ENCODE measurements at regions not wholly inside any gene's neighbourhood (a gene's known extent, or its start where the extent isn't known, plus 50 kb on each side); places are given as distances from the start of the nearest gene placed in this dataset.
"Not testable (repeated sequence)": the region's sequence is repeated elsewhere in the genome, so short reads cannot be mapped to it uniquely, and the experiment has no call there.

GRCh38 chr14:82796086-82796485, 1262.4 kb upstream of the SEL1L start:
- DNase-seq: no peak
- H3K4me3 ChIP-seq: no peak overlapping the region
- no peak overlapping the region for H3K9ac ChIP-seq (ENCODE audit: low read depth in 2 of 2, low read length in 2 of 2)
- H3K4me1 ChIP-seq: no peaks in the 10 kb centered on the region
- H3K36me3 ChIP-seq: no peaks in the 10 kb centered on the region
- H3K27ac ChIP-seq: no peak overlapping the region
- no peaks in the 10 kb centered on the region for H3K27me3 ChIP-seq
- no peak for TF ChIP-seq CTCF (IDR thresholded peaks at IDR 0.05)
- no peaks in the 10 kb centered on the region for H3K9me3 ChIP-seq
- intact Hi-C loops (cut with DNase I): no loop called here

- intact Hi-C loops (cut with DNase I): no loop called here
- no peaks in the 10 kb centered on the region for H3K36me3 ChIP-seq
Measured at GRCh38 chr14:82798276-82798675, 1264.6 kb upstream of the SEL1L start.

GRCh38 chr14:82805892-82806825, 1272.5 kb upstream of the SEL1L start:
- Histone ChIP-seq H3K4me3 (no peak overlapping the region), H3K36me3 (no peaks in the 10 kb centered on the region), H3K9ac (ENCODE audit: low read depth in 2 of 2, low read length in 2 of 2) (no peak overlapping the region), H3K4me1 (no peaks in the 10 kb centered on the region), H3K27ac (no peak overlapping the region), H3K27me3 (no peaks in the 10 kb centered on the region), H3K9me3 (no peaks in the 10 kb centered on the region)
- TF ChIP-seq CTCF (IDR thresholded peaks at IDR 0.05): no peak
- intact Hi-C loops (cut with DNase I): no loop called here
- no peak for DNase-seq

More at GRCh38 chr14:82798276-82798675, 1264.6 kb upstream of the SEL1L start:
- DNase-seq: no peak
- Histone ChIP-seq H3K27ac (no peak overlapping the region), H3K9ac (ENCODE audit: low read depth in 2 of 2, low read length in 2 of 2) (no peak overlapping the region), H3K4me1 (no peaks in the 10 kb centered on the region), H3K4me3 (no peak overlapping the region), H3K9me3 (no peaks in the 10 kb centered on the region), H3K27me3 (no peaks in the 10 kb centered on the region)
- TF ChIP-seq CTCF (IDR thresholded peaks at IDR 0.05): no peak

- no peak overlapping the region for H3K27ac ChIP-seq
- DNase-seq: no peak
- no peaks in the 10 kb centered on the region for H3K27me3 ChIP-seq
- H3K4me1 ChIP-seq: no peaks in the 10 kb centered on the region
- H3K9ac ChIP-seq (ENCODE audit: low read depth in 2 of 2, low read length in 2 of 2): no peak overlapping the region
- H3K9me3 ChIP-seq: no peaks in the 10 kb centered on the region
- H3K4me3 ChIP-seq: no peak overlapping the region
- intact Hi-C loops (cut with DNase I): no loop called here
- no peak for TF ChIP-seq CTCF (IDR thresholded peaks at IDR 0.05)
- H3K36me3 ChIP-seq: no peaks in the 10 kb centered on the region
Measured at GRCh38 chr14:82811246-82811645, 1277.6 kb upstream of the SEL1L start.

GRCh38 chr14:82814339-82814738, 1280.7 kb upstream of the SEL1L start:
- H3K4me1 ChIP-seq; DNase-seq; intact Hi-C loops (cut with DNase I); H3K36me3 ChIP-seq; H3K9ac ChIP-seq (ENCODE audit: low read depth in 2 of 2, low read length in 2 of 2); H3K27me3 ChIP-seq; H3K4me3 ChIP-seq; H3K27ac ChIP-seq; H3K9me3 ChIP-seq: not testable (repeated sequence)

GRCh38 chr14:82830596-82830995, 1296.9 kb upstream of the SEL1L start:
- no peak overlapping the region for H3K9ac ChIP-seq (ENCODE audit: low read depth in 2 of 2, low read length in 2 of 2)
- H3K27ac ChIP-seq: no peak overlapping the region
- H3K36me3 ChIP-seq: no peaks in the 10 kb centered on the region
- DNase-seq: no peak
- H3K4me3 ChIP-seq: no peak overlapping the region
- TF ChIP-seq CTCF (IDR thresholded peaks at IDR 0.05): no peak
- H3K9me3 ChIP-seq: no peaks in the 10 kb centered on the region
- intact Hi-C loops (cut with DNase I): no loop called here
- H3K27me3 ChIP-seq: no peaks in the 10 kb centered on the region
- no peaks in the 10 kb centered on the region for H3K4me1 ChIP-seq
